HG03460 (cell line): ENCODE measurements at regions not wholly inside any gene's neighbourhood (a gene's known extent, or its start where the extent isn't known, plus 50 kb on each side); places are given as distances from the start of the nearest gene placed in this dataset.

Experiments
- ATAC-seq: cut with Tn5 transposase; IDR thresholded peaks from one replicate; pipeline ENCODE4 v1.9.1; 2021; ENCODE audit not compliant: unreplicated experiment

- no peak for ATAC-seq
Measured at GRCh38 chr2:129069875-129070594, 751.4 kb upstream of the HS6ST1 start.

DNA sequence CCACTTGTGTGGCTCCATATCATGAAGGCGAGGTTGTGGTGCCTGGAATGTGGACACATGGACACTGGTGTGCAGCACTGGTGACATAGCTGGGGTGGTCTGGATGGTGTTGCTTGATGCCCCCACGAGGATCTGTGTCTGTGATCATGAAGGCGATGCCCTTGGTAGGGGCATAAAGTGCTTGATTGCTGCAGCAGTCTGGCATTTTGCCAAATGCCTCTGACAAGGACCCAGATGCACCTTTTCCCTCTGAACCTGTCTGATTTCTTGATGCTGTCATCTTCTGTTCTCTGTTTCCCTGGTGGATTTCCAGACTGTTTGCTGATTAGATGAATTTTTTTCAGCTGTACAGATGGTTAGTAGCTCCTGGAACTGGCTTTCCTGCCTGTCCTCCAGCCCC, 752.0 kb upstream of the HS6ST1 start:
- no peak for ATAC-seq

DNA sequence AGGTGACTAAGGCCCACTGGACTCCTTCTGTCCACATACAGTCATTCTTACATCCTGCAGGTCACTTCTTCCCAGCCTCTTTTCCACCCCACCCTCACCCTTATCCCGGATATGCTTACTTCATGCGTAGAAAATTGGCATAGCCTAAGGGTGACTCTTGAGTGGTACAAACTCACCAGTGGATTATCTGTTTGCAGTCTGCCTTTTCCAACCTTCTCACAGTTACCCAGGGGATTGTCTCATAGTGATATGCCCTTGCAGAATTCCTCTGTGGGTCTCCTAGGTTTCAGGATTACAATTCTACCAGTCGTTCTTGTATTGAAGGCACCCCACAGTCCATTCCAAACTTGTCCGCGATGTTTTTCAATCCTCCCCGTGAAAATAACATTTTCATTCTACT, 752.9 kb upstream of the HS6ST1 start:
- no peak for ATAC-seq

DNA sequence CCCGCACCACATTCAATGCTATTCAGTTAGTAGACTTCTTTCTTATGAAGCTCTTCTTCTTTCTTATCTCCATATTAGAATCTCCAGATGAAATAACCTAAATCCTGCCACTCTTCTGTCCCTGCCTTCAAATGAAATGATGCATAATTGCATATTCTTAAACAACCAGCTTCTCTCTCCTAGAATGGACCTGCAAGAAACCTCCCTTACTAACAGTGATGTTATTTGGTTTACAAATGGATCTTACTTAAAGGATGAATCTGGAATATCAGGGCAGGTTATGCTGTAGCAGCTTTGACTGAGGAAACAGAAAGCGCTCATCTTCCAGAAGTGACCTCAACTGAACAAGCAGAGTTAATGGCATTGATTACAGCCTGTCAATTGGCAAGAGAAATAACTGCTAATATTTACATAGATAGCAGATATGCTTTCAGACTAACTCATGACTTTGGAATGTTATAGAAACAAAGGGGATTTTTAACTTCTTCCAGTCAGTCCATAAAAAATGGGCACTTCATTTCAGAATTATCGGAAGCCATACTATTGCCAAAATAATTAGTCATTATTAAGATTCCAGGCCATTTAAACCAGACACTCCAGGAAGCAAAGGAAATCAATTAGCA, 755.7 kb upstream of the HS6ST1 start:
- no peak for ATAC-seq

GRCh38 chr2:129078548-129078947, 759.9 kb upstream of the HS6ST1 start:
- ATAC-seq: no peak

DNA sequence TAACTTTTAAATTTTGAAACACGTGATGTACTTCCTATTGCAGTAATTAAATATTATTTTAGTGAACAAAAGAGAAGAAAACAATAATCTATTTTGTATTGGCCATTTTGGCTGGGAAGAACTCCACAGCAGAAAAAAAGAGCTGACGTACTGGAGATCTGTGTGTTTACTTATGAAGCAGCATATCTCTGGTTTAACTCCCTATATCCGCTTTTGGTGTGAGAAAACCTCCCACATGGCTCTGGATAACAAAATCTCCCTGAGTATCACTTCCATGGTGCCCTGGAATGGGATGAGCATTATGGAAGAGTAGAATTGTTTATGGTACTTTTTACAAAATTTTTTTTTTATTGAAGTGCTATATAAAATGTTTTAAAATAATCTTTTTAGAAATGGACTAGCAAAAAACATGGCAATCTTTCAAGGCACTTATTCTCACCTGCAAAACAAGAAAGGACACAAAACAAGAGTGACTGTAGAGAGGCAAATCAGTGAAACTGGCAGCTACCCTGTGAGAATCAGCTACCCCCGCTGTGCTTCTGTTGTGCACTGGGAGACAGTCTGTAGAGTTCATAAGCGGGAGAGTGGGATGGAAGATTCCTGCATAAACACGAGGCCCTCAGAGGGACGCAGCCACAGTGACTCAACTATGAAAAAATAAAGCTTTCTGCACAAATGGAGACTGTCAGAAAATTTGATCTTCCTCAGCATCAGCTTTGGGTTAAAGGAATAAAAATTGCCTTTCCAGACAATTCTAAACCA, 762.2 kb upstream of the HS6ST1 start:
- ATAC-seq: no peak

DNA sequence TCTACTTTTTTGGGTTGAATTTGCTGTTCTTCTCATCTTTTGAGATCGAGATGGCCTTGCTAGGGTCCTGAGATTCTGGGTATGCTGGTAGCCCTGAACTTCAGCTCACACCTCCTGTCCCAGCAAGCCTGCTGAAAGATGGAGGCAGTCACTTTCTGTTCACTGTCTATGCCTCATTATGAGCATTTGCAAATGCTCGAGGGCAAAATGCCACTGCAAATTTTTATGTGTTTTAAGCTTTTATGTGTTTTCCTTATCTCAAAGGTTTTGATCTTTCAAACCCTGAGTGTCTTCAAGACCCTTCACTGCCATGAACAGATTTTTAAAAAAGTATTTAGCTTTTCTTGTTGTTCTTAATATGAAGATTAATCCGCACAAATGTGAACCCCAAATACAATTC, 766.7 kb upstream of the HS6ST1 start:
- ATAC-seq: no peak

- no peak for ATAC-seq
Measured at GRCh38 chr2:129087133-129087813, 768.6 kb upstream of the HS6ST1 start.

DNA sequence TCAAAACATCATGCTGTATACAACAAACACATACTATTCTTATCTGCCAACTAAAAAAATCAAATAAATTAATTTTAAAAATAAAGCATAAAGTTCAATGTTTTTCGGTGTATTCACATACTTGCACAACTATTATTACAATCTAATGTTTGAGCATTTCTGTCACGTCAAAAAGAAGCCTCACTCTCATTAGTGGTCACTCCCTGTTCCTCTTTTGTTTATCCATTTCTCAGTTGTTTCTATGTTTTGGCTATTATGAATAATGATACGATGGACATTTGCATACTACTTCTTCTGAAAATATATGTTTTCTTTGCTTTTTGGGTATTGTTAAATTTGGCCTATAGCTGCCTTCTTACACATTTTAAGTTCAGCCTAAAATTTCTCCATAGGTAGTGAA, 773.0 kb upstream of the HS6ST1 start:
- no peak for ATAC-seq

- no peak for ATAC-seq
Measured at GRCh38 chr2:129092956-129093355, 774.3 kb upstream of the HS6ST1 start.

DNA sequence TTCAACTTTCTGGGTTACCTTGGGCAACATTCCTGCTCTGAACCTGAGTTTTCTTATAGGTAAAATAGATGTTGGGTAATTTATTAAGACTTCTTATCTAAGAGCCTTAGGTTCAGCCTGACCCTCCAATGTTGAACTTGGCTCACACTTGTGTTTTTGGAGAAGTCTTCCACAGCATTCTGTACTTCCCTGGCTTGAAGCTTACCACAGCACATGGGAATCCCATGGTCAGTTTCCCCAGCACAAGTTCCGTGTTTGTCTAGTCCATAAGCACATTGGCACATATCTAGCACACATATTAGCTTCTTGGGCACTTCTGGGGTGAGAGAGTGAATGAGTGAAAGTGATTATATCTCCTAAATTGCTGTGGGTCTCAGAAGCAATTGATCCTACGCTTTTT, 782.5 kb upstream of the HS6ST1 start:
- ATAC-seq: no peak

- ATAC-seq: no peak
Measured at GRCh38 chr2:129103936-129104878, 785.5 kb upstream of the HS6ST1 start.

- no peak for ATAC-seq
Measured at GRCh38 chr2:129112181-129112580, 793.5 kb upstream of the HS6ST1 start.

DNA sequence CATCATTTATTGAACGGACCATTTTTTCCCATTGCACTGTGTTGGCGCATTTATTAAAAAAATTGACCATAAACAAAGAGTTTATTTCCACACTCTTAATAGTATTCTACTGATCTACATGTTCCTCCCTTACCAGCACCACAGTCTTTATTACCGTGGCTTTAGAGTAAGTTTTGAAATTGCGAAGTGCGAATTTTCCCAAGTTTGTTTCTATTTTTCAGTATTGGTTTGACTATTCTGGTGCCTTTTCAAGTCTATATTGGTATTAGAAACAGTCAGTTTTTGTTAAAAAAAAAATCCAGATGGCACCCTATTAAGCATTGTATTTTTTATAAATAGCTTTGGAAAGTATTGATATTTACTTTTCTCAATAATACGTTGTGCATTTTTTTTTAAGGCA, 795.1 kb upstream of the HS6ST1 start:
- no peak for ATAC-seq

DNA sequence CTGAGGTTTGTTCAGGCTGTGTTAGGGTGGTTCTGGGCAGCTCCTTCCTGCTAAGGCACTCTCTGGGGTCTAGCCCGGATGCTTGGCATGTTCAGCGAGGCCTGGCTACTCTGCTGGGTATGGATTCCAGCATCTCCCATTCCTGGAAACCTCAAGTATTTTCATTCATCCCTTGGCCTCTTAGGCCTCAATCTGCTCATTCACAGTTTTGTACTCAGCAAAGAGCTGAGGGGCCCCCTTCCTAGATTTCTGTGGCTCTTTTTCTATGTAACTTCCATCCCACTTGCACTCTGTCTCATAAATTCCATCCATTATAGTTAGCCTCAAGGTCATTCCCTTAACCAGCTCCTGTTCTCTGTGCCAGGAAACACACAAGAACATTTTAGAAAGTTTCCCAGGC, 798.8 kb upstream of the HS6ST1 start:
- ATAC-seq: no peak

DNA sequence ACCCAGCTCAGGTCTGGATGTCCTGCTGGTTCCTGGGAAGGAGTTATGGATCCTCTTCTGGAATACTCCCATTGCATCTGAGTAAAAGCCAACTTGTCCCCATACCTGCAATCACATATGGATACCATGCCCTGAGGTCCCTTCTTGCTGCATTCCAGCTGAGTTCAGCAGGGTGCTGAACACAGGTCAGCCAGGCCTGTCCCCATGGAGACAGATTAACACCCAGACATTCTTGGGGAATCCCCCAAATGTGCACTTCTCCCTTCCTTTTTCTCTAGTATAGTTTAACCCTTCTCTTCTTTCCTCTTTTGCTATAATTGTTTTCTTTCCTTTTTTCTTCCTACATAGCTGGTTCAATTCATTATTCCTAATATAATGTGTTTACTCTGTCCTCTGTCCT, 799.6 kb upstream of the HS6ST1 start:
- ATAC-seq: no peak

DNA sequence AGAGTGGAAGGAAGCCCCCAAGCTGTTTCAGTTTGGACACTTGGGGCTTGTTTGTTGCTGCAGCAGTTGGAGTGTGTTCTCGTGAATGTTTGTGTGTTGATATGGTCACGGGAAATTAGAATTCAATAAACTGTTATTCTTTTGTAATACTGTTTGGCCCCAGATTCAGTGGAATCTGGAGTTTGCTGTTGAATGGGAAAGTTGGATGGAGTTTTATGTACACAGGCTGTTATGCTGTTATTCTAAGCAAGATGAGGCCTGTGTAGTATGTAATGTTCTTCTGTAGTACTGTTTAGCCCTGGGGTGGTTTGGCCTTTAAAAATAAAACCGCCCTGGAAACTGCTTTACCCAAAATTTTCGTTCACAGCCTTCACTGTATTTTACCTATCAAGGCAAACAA, 810.4 kb upstream of the HS6ST1 start:
- ATAC-seq: no peak

DNA sequence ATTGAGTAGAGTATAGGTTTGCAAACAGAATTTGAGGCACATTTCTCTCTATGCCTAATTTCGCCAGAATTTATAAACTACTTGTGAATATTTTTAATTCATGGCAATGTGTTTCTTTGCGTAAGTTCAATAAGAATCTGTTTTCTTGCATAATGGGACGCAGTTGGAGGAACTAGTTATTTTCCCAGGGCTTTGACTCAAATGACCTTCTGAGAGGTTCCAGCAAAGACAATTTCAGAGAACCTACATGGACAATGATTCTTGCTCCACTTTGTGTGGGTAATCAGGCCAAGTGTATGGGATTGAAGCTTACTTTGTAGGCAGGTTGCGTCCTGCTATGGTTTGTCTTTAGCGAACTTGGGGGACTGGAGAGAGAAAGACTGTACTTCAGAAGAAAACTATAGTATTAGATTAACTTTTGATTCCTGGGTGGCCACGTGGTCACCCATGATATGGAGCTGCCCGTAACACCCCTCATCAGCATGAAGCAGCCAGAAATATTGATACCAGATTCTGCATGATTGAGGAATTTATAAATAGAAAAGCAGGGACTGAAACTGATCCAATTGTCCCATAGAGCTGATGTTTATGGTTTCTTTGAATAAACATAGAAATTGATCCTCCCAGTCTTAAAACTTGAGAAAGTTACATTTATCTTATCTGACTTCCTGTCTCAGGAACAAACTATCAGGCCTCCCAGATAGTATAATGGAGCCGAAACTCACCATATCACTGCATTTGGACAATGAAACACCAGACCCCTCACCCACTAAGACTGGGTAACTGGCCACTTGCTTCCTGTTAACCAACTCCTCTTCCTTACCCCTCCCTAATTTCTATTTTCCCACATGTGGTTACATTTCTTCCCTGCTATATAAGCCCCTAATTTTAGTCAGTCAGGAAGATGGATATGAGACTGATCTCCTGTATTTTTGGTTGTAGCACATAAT, 815.3 kb upstream of the HS6ST1 start:
- no peak for ATAC-seq

GRCh38 chr2:129135017-129135416, 816.3 kb upstream of the HS6ST1 start:
- no peak for ATAC-seq
